ENCODE measurements at regions not wholly inside any gene's neighbourhood (a gene's known extent, or its start where the extent isn't known, plus 50 kb on each side); places are given as distances from the start of the nearest gene placed in this dataset.

DNA sequence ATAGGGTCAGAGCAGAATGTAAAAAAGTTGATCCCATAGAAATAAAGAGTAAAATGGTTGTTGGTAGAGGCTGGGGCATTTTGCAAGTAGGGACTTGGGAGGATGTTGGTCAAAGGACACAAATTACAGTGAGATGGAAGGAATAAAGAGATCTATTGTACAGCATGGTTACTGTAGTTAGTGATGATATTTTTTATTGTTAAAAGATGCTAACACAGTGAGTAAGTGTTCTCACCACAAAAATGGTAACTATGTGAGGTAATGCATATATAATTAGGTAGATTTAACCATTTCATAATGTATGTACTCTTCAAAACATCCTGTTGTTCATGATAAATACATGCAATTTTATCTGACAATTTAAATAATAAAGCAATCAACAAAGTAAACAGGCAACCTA, 280.7 kb upstream of the MAGI2 start:
- Histone ChIP-seq H3K27me3 (ENCODE audit: low read depth) (no peaks in the 10 kb centered on the region), H3K36me3 (no peaks in the 10 kb centered on the region), H3K9me3 (peaks cover 24% of the 10 kb centered on the region), H3K27ac (no peak overlapping the region), H3K4me3 (no peak overlapping the region), H3K4me1 (no peaks in the 10 kb centered on the region)
- no peak for TF ChIP-seq CTCF (IDR thresholded peaks at IDR 0.05)
- ATAC-seq (no peak), DNase-seq (no peak)
- intact Hi-C loops (cut with DNase I) = no loop called here

GRCh38 chr7:79732535-79732934, 279.1 kb upstream of the MAGI2 start:
- DNase-seq (no peak), ATAC-seq (no peak)
- intact Hi-C loops (cut with DNase I) = no loop called here
- Histone ChIP-seq H3K27ac (no peak overlapping the region), H3K4me1 (no peaks in the 10 kb centered on the region), H3K9me3 (peaks cover 24% of the 10 kb centered on the region), H3K27me3 (ENCODE audit: low read depth) (no peaks in the 10 kb centered on the region), H3K36me3 (no peaks in the 10 kb centered on the region), H3K4me3 (no peak overlapping the region)
- no peak for TF ChIP-seq CTCF (IDR thresholded peaks at IDR 0.05)

DNA sequence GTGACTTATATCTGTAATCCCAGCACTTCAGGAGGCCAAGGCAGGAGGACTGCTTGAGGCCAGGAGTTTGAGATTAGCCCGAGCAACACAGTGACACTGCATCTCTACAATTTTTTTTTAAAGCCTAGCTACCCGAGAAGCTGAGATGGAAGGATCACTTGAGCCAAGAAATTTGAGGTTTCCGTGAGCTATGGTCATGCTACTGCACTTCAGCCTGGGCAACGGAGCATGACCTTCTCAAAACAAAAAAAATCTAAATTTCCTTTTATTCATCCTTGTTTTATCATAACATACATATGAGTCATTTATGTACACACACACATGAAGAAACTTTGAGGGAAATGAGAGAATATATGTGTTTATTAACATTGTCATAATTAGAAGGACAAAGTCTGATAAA, 277.5 kb upstream of the MAGI2 start:
- TF ChIP-seq CTCF (IDR thresholded peaks at IDR 0.05) = no peak
- no peak for DNase-seq
- intact Hi-C loops (cut with DNase I) = no loop called here
- Histone ChIP-seq H3K4me3 (no peak overlapping the region), H3K27ac (no peak overlapping the region), H3K36me3 (no peaks in the 10 kb centered on the region), H3K9me3 (peaks cover 24% of the 10 kb centered on the region), H3K27me3 (ENCODE audit: low read depth) (no peaks in the 10 kb centered on the region), H3K4me1 (no peaks in the 10 kb centered on the region)
- ATAC-seq = no peak

GRCh38 chr7:79723833-79724618, 270.6 kb upstream of the MAGI2 start:
- Histone ChIP-seq H3K27ac (no peak overlapping the region), H3K9me3 (no peaks in the 10 kb centered on the region), H3K36me3 (no peaks in the 10 kb centered on the region), H3K4me3 (no peak overlapping the region), H3K4me1 (no peaks in the 10 kb centered on the region), H3K27me3 (ENCODE audit: low read depth) (no peaks in the 10 kb centered on the region)
- TF ChIP-seq CTCF (IDR thresholded peaks at IDR 0.05) = no peak
- DNase-seq = no peak
- intact Hi-C loops (cut with DNase I) = no loop called here
- no peak for ATAC-seq

DNA sequence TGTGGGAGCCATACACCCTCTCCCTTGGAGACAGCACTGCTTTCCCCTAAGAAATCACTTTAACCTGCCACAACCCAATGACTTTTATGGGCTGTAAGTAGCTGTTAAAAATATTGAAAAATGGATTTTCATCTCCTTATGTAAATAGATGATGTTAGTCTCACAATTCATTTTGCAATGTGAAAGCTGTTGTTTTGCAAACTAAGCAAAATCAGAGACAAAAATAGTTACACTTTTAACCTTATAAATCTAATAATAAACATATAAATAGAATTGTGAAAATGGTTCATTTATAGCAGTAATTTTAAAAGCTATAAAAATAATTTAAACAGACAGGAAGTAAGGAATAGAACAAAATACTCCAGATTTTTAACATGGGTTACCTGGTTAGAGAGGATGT, 268.8 kb upstream of the MAGI2 start:
- H3K36me3 ChIP-seq = no peaks in the 10 kb centered on the region
- DNase-seq = no peak
- no peaks in the 10 kb centered on the region for H3K27me3 ChIP-seq (ENCODE audit: low read depth)
- no peaks in the 10 kb centered on the region for H3K9me3 ChIP-seq
- H3K4me1 ChIP-seq = no peaks in the 10 kb centered on the region
- intact Hi-C loops (cut with DNase I) = no loop called here
- no peak for TF ChIP-seq CTCF (IDR thresholded peaks at IDR 0.05)
- no peak overlapping the region for H3K27ac ChIP-seq
- no peak for ATAC-seq
- H3K4me3 ChIP-seq = no peak overlapping the region

Data from lower lobe of right lung (tissue), 2 donors.